SKM-1 (cell line): ENCODE measurements at regions not wholly inside any gene's neighbourhood (a gene's known extent, or its start where the extent isn't known, plus 50 kb on each side); places are given as distances from the start of the nearest gene placed in this dataset.
A peak's percentile ranks its signal among the peaks of the same experiment; 100 is the strongest.

ENCODE experiments used
- DNase-seq: peaks from one replicate; lab custom pipeline; 2025; ENCODE audit not compliant: unreplicated experiment; lab: John Stamatoyannopoulos, UW

DNA sequence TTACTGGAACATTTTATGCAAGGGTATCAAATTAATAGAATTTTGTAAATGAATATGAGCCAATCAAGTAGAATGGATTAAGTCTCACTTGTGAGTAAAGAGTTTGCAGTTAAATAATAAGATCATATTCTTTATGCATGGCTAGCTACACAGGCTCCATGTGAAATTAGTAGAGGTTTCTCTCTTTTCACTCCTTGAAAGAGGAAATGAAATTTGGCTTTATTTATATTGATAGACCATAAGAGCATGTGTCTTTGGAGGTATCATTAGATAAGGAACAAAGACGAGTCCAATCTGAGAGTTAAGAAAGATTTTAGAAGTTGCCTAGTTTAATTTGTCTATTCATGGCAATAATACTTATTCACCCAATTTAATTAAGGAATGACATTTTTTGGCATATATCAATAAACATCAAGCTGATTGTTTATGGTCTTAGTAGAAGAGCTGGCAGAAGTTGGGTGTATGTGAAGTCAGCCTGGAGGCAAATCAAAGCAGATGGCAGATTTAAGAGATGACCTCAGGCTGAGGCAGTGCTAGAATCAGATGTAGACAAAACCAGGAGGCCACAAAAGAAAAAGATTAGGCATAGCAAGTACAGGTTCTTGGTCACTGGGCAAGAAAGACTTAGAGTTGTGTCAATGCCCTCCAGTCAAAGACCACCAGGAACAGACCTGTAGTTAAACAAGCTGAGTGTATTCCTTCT, 406.5 kb upstream of the ARHGEF26 start:
- no peak for DNase-seq

DNA sequence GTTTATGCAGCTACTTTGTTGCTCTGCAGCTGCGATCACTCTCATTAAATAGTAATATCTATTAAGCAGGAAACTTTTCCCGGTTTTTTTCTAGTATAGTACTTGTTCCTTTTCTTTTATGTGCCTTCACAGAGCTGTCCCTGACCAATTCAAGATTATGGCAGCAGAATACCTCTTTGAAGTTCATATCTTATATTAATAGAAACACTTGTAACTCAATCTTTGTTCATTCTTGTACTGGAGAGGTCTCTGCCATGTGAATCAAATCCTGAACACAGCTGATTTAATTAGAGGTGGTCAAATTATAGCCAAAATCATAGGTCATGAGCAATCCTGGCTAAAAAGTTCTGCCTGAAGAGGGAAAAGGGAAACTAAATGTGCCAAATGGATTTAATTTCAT, 399.0 kb upstream of the ARHGEF26 start:
- no peak for DNase-seq

DNA sequence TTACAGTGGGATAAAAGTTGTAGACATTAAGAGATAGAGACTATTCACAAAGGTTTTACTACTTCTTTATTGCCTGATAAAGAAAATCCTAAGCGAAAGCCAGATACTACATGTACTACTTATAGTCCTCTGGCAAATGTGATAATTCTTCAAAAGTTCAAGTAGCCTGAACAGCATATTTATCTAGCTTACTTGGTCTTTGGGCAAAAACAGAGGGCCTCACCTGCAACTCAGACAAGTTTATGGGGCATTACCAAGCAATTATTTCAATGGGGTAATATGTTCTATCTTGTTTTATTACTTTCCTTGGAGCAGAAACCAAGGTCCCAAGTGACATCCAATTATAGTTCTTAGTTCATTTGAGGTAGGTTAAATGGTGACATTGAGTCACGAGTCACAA, 390.1 kb upstream of the ARHGEF26 start:
- DNase-seq, result no peak

DNA sequence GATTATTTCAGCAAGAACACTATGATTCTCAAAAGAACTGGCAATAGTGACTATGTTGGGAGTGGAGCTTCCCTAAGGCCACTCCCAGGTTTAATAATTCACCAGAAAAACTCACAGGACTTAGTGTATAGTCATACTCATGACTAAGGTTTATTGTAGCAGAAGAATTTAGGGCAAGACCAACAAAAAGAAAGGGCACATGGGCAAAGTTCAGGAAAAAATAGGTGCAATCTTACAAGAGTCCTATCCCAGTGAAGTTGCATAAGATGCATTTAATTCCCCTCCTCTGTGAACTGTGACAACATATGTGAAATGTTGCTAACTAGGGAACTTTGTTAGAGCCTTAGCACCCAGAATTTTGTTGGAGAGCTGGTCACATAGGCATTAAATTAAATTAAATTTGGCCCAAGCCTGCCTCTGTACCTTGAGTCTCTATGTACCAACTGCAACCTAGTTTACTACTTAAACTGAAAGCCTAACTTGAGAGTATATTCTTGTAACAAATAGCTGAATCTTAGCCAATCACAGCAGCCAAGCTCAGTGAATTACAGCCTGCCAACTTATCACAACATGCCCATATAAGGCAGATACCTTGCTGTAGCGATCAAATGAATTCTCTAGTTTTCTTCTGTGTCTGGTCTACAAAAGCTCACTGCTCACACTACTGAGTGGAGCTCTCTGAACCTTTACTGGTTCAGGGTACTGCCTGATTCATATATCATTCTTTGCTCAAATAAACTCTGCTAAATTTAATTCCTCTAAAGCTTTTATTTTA, 386.2 kb upstream of the ARHGEF26 start:
- DNase-seq, result no peak

DNA sequence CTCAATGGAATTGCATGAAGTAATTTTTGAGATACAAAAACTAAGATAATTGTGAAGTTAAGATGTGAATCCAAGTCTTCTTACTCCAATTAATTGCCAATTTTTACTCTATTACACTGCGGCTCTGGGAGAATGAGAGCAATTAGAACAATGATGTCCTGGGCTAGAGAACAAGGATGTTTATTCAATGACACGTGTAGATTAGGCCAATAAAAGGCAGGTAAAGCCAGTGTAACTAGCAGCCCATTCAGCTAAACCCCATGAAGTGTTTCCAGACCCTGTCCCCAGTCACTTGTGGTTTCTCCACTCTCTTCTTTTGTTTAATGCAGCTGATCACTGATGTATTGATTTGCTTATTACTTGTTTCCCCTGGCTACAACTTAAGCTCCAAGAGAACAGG, 381.1 kb upstream of the ARHGEF26 start:
- DNase-seq, result no peak

DNA sequence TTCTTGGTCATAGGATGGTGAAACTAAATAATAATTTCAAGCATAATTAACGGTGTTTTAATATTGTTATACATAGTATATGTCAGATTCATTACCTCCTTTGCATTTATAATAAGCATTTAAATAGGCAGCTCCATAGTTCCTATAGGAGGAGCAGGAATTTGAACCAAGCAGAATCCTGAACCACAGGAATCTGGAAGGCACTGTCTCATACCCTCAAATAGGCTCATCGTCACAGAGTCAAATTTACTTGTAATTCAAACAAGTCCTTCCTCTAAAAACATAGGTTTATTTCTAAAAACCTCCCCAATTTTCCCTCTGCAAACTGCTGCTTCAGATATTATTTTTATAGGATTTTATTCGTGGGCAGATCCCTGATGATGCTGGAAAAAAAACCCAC, 376.3 kb upstream of the ARHGEF26 start:
- DNase-seq, result no peak

DNA sequence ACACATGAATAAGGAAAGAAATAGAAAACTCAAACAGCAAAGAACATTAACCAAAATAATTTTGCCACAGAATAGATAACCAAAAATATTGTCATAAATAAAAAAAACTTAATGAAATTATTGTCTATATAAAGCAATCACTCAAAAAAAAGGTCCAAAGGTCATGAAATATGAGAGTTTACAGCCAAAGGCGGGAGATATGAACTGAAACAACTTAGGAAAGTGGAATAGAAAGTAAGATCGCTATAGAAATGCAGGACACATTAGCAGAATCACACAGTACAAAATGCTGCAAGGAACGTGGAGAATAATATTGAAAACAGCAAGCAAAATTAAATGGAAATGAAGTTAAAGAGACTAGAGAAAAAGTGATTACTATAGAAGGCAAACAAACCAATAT, 375.0 kb upstream of the ARHGEF26 start:
- DNase-seq, result no peak

DNA sequence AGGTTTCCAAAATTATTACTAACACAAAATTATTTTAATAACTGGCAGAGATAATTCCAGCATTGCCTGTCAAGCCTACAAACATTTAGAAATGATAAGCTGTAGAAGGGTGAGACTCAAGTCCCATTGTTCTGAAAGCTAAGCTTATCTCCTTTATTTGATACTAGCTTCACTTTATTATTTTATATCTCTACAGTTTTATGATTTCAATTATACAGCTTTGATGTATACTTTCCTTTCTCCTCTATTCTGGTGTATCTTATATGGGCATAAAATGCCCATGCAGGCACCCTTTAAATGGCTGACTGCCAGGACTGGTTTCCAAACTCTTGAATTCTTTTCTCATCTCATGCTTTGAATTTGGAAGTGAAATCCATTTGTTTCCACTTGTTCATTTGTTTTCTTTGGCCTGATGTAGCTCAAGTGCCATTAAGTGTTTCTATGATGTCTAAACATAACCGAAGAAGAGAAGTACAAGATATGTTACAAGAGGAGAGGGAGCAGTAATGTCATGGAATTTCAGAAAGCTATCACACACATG, 372.1 kb upstream of the ARHGEF26 start:
- DNase-seq, result no peak

DNA sequence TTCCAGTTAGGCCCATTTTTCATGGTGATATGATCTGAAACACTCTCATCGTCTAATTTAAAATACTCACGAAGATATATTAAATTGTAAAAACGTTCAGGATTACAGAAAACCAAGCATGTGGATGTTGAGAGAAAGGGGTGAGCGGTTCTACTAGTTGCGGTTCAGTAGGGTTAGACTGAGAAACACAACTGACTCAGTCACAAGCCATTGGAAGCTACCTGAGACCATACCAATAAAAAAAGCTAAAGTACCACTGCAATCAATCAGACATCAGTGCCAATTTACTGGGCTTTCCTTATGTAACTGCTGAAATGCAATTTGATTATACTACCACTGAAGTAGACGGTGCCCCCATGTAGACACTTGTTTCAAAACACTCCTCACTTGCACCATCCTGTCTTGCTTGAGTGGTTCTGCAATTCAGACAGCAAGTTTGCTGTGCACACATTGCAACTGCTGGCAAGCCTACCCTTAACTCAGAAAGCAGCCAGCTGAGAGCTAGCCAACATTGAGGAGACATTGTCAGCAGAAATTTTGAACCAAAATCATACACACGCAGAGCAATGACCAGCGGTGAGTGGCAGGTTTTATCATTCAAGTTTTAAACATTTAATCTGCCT, 368.7 kb upstream of the ARHGEF26 start:
- DNase-seq, result no peak

DNA sequence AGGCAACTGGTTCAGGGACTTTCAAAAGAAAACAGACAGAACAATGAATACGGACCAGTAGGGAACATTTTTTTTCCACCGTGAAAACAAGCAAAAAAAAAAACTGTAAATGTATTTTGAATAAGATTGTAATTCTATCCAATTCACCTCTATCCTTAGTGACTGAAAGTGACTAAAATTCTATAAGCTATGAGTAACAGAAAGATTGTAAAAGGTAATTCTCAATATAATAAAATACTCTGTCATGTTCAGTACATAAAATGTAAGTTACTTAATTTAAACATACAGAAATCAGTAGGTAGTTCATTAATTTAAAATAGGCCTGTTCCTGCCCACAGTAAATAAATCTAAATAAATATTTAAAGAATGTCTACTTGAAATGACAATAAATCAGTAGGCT, 368.2 kb upstream of the ARHGEF26 start:
- DNase-seq, result no peak

DNA sequence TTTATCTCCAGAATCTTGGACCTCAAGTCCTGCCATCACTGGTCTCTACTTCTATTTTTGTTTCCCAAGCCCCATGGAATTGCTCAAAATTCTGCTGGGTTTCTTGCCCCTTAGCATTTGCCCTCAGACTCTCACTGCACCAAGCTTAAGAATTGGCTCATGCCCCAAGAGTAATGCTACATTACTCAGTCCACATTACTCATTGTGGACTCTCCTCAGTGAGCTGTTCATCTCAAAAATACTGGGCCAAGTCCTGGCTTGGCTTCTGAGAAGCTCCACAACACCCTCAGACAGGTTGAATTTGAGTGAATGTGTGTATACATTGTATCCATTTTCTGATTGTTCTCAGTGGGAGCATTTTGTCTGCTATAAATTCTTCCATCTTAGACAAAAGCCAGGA, 364.4 kb upstream of the ARHGEF26 start:
- DNase-seq, result no peak

DNA sequence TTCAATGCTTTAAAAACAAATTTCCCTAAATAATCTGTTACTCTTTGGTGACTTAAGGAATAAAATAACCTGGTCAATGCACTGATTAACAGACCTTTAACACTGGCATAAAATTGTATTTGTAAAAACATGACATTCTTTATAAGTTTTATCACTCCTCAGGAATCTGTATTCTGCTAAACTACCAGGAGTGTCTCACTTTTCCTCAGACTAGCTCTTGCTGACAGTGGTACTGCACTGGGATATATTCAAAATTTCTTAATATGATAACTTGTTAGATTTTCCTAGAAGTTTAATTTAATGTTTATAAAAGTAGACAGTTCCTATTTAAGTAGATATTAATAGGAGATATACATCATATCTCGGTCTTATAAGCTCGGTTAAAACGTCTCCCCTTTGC, 363.4 kb upstream of the ARHGEF26 start:
- DNase-seq, result no peak

DNA sequence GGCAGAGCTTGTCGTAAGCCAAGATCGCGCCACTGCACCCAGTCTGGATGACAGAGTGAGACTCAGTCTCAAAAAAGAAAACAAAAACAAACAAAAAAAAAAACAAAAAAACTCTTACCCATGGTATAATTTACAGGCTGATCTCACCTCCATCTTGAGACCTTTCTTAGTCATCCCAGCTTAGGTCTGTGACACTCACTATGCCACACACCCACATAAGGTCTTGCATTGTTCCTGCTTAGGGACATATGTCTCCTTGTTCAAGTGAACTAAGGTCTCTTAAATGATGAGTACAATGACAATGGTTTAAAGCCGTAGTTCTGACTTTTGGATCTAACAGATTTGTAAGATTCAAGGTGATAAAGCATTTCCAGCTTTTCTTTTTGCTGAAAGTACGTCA, 360.2 kb upstream of the ARHGEF26 start:
- no peak for DNase-seq

DNA sequence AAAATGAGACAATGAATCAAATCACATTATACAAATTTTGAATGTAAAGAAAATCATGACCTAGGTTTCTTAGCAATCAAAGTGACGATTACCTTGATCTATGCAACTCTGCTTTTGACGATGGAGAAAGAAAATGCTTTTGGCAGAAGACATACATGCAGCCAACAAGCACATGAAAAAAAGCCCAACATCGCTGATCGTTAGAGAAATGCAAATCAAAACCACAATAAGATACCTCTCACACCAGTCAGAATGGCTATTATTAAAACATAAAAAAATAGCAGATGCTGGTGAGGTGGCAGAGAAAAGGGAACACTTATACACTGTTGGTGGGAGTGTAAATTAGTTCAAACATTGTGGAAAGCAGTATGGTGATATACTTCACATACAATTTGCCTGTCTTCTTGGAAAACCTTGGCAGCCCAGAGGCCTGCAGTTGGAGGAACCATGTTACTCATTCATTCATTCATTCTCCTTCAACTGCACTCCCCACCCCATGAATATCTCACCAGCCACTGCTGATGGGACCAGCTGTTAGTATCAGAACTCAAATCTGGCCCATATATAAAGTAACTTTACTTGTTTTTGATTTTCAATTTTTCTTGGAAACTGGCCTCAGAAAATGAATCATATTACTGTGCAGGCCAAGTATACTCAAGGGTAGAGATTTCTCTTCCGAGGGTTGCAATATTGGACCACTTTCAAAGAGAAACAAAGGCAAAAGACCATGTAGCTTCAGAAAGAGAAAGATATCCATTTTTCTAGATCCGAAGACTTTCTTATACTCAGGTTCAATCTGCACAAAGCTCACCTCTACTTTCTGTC, 358.6 kb upstream of the ARHGEF26 start:
- DNase-seq, result no peak

DNA sequence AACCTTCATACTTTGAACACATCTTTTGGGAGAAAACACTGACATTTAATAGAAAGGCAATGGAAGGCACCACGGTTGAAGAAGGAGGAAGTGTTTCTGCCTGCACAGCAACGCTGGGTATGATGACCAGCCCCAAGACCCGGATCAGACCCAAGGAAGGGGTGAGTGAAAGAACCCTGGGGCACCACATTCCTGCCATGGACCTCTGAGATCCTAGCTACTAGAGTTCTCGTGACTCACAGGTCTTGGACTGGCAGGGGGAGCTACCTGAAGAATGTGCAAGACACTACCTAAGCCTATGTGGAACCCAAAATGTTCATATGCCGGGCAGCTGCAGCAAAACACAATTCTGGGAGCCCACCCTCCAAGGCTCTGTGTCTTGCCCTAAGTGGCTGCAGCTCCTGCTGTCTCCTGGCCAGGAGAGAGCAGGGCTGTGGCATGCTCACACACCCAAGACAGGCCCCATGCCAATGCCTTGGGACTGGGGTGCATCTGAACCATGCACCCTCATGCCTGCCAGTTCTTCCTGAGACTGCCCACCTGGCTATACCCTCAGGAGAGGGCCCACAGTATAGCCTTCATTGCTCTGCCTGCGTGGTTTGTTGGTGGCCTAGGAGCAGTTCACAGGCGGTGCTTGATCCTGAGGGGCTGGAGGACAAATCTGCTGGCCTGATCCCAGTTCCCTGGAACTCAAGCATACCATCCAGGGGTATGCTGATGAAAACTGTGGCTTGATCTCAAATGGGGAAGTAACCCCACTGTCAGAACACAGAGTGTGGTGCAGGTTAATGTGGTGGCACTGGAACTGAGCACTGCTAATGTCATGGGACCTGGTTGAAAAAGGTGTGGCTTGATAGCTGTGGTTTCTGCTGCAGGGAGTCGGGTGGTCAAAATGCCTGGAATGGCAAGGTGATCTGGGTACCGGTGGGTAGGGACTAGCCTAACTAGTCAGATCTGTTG, 353.3 kb upstream of the ARHGEF26 start:
- no peak for DNase-seq

DNA sequence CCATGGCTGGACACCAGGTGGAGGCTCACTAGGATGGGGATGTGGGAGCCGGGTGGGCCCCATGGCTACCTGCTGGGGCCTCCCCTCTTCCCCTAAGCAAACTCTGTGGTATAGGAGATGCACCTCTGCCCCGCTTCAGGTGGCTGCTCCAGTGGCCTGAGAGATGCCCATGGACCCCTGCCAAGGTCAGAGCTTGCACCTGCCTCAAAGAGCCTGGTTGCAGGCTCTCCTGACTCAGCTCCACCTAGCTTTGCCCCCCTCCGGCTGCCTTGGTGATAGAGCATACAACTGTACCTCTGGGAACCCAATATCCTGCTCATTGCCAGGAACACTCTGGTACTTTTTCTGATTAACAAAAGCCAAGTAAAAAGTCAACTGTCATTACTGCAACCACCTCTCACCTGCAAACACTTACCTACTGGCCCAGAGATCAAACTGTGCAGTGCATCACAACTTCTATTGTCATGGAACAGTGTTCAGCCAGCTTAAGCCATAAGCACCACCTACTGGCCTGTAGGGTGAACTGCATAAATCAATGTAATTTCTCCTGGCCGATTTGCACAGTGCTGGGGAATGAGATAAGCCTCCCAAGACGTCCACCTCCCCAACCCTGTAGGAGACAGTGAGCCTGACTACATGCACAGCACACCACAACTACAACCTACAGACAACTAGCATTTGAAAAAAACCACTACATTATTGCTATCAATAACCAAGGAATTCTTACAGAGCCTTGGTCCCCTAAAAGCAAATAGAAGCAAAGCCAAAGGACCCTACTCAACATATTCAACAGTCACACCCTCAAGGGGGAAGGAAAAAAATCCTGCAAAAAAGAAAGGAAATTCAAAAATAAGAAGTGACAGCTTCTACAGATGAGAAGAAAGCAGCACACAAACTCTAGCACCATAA, 352.4 kb upstream of the ARHGEF26 start:
- peak; percentile 5 for DNase-seq

DNA sequence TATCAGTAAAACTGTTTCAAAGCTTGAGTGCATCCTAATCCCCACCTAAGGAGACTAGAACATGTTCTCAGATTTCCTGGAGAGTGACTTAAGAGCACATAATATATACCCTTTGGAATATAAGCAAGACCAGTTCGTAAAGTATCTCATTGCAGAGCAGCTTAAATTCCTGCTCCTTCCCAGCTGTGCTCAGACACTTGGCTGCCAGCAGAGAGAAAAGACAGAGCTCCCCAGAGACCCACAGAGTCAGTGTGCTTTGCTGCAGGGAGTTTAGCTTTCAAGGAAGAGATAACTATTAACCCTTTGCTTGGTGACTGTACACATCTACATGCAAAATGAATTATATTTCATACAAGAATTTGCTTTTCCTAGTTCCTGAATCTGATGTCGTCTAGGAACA, 338.1 kb upstream of the ARHGEF26 start:
- no peak for DNase-seq

DNA sequence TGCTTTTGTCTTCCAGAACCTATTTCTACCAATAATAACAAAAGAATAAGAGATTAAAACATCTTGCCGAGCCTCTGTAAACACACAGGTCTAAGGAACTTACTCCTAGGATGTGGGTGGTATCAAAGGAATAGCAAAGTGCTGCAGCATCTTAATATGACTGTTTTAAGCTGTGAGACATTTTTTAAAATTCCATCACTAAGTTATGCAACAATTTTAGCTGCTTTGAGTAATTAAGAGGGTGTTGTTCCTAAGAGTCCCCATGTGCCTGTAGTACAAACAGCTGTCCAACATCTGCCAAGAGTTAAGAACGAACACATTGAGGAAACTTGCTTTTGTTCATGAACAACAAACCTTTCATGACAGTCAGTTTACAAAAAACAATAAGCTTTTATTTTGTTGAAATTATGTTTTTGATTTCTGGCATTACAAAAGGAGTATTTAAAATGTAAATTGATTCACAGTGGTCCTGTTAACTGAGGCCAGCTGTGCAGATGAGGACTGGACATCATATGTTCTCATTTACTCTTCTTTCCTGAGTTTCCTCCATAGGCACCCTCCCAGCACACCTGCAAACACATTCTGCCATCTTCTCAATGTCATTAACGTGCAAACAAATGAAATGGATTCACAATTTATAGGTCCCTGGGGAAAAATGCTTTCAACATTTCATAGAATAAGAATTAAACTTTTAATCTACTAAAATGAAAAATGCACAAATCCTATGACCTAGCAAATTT, 337.3 kb upstream of the ARHGEF26 start:
- no peak for DNase-seq
